IMR-90 (cell line): ENCODE measurements at regions not wholly inside any gene's neighbourhood (a gene's known extent, or its start where the extent isn't known, plus 50 kb on each side); places are given as distances from the start of the nearest gene placed in this dataset.

ENCODE experiments used
- CEBPB ChIP-seq: IDR thresholded peaks from 2 replicates; pipeline ENCODE4 v1.6.1; 2012; ENCODE audit warnings: low read depth, low read length, improper control_type of control experiment
- CHD1 ChIP-seq: IDR thresholded peaks from 2 replicates; pipeline ENCODE4 v1.6.1; 2012; ENCODE audit warnings: low read depth, low read length, improper control_type of control experiment
- CTCF ChIP-seq: conservative IDR thresholded peaks from 2 replicates; pipeline ENCODE4 v1.5.1; 2012; ENCODE audit warnings: mild to moderate bottlenecking, low read depth, low read length, improper control_type of control experiment
- ELK1 ChIP-seq: fragments of 150-350 bp; IDR thresholded peaks from 2 replicates; pipeline ENCODE4 v1.6.1; 2016; ENCODE audit warnings: low read depth, mild to moderate bottlenecking, low read length, moderate library complexity, borderline replicate concordance
- FOS ChIP-seq: fragments of 150-350 bp; IDR thresholded peaks from 2 replicates; pipeline ENCODE4 v1.6.1; 2016; ENCODE audit warnings: low read depth, low read length
- MAFK ChIP-seq: IDR thresholded peaks from 2 replicates; pipeline ENCODE4 v1.6.1; 2012; ENCODE audit warnings: low read depth, low read length, improper control_type of control experiment
- MAZ ChIP-seq: IDR thresholded peaks from 2 replicates; pipeline ENCODE4 v1.6.1; 2012; ENCODE audit warnings: low read depth, mild to moderate bottlenecking, low read length, improper control_type of control experiment, moderate library complexity, borderline replicate concordance
- NFE2L2 ChIP-seq: fragments of 150-350 bp; IDR thresholded peaks from 2 replicates; pipeline ENCODE4 v1.6.1; 2016; ENCODE audit warnings: low read depth, mild to moderate bottlenecking, low read length
- POLR2A ChIP-seq: IDR thresholded peaks from 2 replicates; pipeline ENCODE4 v1.6.1; 2012; ENCODE audit warnings: mild to moderate bottlenecking, low read depth, low read length
- RAD21 ChIP-seq: IDR thresholded peaks from 2 replicates; pipeline ENCODE4 v1.6.1; 2012; ENCODE audit warnings: low read length, improper control_type of control experiment
- RCOR1 ChIP-seq: IDR thresholded peaks from 2 replicates; pipeline ENCODE4 v1.6.1; 2012; ENCODE audit warnings: mild to moderate bottlenecking, low read length, improper control_type of control experiment; ENCODE audit not compliant: insufficient replicate concordance
- RFX5 ChIP-seq: IDR thresholded peaks from 2 replicates; pipeline ENCODE4 v1.8.0; 2012; ENCODE audit warnings: low read depth, mild to moderate bottlenecking, low read length, moderate library complexity
- SMC3 ChIP-seq: fragments of 150-350 bp; IDR thresholded peaks from 2 replicates; pipeline ENCODE4 v1.6.1; 2016; ENCODE audit warnings: low read depth, mild to moderate bottlenecking, antibody characterized with exemption, low read length, moderate library complexity
- USF2 ChIP-seq: fragments of 150-350 bp; IDR thresholded peaks from 2 replicates; pipeline ENCODE4 v1.6.1; 2017; ENCODE audit warnings: mild to moderate bottlenecking, antibody characterized with exemption, low read length, low read depth

GRCh38 chr2:186422226-186422625 is 63.8 kb upstream of the ZC3H15 start:
- TF ChIP-seq POLR2A (no peak), MAZ (no peak), CTCF (no peak), RCOR1 (no peak), USF2 (peak; percentile 86), MAFK (peak; percentile 33; the same call in 1 of the 2 replicates), RFX5 (no peak), FOS (peak; percentile 57; the same call in 1 of the 2 replicates), SMC3 (no peak), RAD21 (no peak), CEBPB (peak; percentile 72), NFE2L2 (no peak), ELK1 (no peak), CHD1 (no peak)
